Right cardiac atrium (tissue), 5 donors: ENCODE measurements at regions not wholly inside any gene's neighbourhood (a gene's known extent, or its start where the extent isn't known, plus 50 kb on each side); places are given as distances from the start of the nearest gene placed in this dataset.
"Not testable (repeated sequence)": the region's sequence is repeated elsewhere in the genome, so short reads cannot be mapped to it uniquely, and the experiment has no call there.

Experiments used
- ATAC-seq, 2 donors: fragments of 200-7000 bp; cut with Tn5 transposase; one replicate each; pipeline versions ENCODE4 v1.8.0 to v1.9.1; 2020; ENCODE audit warnings: moderate library complexity in 2 of 2, mild to moderate bottlenecking in 1 of 2
- DNase-seq, 3 donors: peaks; one replicate each; pipeline ENCODE4 v3.0.0-alpha.2; 2020
- H3K27ac ChIP-seq: one replicate; pipeline ENCODE4 v1.5.1; 2013; ENCODE audit warnings: mild to moderate bottlenecking, low read length, control low read depth, moderate library complexity
- H3K27me3 ChIP-seq: one replicate; pipeline ENCODE4 v1.6.1; 2013; ENCODE audit not compliant: control insufficient read depth, insufficient read depth
- H3K4me1 ChIP-seq: one replicate; pipeline ENCODE4 v1.6.1; 2013; ENCODE audit warnings: low read length; ENCODE audit not compliant: control insufficient read depth, insufficient read depth
- H3K4me3 ChIP-seq: one replicate; pipeline ENCODE4 v1.5.1; 2013; ENCODE audit warnings: low read length, control low read depth
- H3K9me3 ChIP-seq: one replicate; pipeline ENCODE4 v1.6.1; 2013; ENCODE audit warnings: low read length; ENCODE audit not compliant: control insufficient read depth
- WGBS: extraction: QIAGEN DNeasy Blood & Tissue Kit; methylation state at CpG from one replicate; pipeline ENCODE4 v1.1.7; 2013; 5-methylcytosine and 5-hydroxymethylcytosine counted together
- intact Hi-C, 4 donors: fragments of 100-400 bp; cut with DNase I; formaldehyde crosslinking; loops; one replicate each; pipeline versions ENCODE4 v1.11.0 to v1.14.0; 2022 to 2023
- donor health status: healthy with polysubstance abuse.
- donor health status: DM: no; HTN: yes; CAD: no.
- donor health status: DM: no; HTN: no; CAD: no.
- donor health status: DM: no; HTN: yes; CAD: no; lungs with severe emphysema.
- donor health status: DM: yes; HTN: yes; CAD: no.

GRCh38 chr3:19825193-19825592 is 108.8 kb downstream of the EFHB start:
- Histone ChIP-seq H3K27me3 (no peaks in the 10 kb centered on the region), H3K4me1 (no peaks in the 10 kb centered on the region), H3K4me3 (no peak overlapping the region), H3K27ac (no peak overlapping the region), H3K9me3 (no peaks in the 10 kb centered on the region)
- 83% methylated on average over 1 of the region's 1 CpG for WGBS
- ATAC-seq (no peak), DNase-seq (no peak)
- intact Hi-C loops, result no loop called here

- no peaks in the 10 kb centered on the region for H3K27me3 ChIP-seq
- no peak overlapping the region for H3K27ac ChIP-seq
- no peaks in the 10 kb centered on the region for H3K9me3 ChIP-seq
- DNase-seq (no peak), ATAC-seq (peak in 1 of 2 donors; percentile 11)
- intact Hi-C loops, result no loop called here
- no peaks in the 10 kb centered on the region for H3K4me1 ChIP-seq
- H3K4me3 ChIP-seq, result no peak overlapping the region
- 80% methylated on average over 4 of the region's 4 CpGs for WGBS
Observed at GRCh38 chr3:19822805-19823204, 111.2 kb downstream of the EFHB start.

GRCh38 chr3:19816631-19817030 is 117.4 kb downstream of the EFHB start:
- ATAC-seq, result no peak
- no peak for DNase-seq
- H3K27me3 ChIP-seq, result no peaks in the 10 kb centered on the region
- WGBS, result 32% methylated on average over 1 of the region's 1 CpG
- no peaks in the 10 kb centered on the region for H3K9me3 ChIP-seq
- intact Hi-C loops, result no loop called here
- H3K4me1 ChIP-seq, result no peaks in the 10 kb centered on the region
- no peak overlapping the region for H3K4me3 ChIP-seq
- no peak overlapping the region for H3K27ac ChIP-seq

- no peak for ATAC-seq
- Histone ChIP-seq H3K27ac (no peak overlapping the region), H3K27me3 (no peaks in the 10 kb centered on the region), H3K4me3 (no peak overlapping the region), H3K9me3 (no peaks in the 10 kb centered on the region), H3K4me1 (no peaks in the 10 kb centered on the region)
- DNase-seq, result no peak
- WGBS, result 87% methylated on average over 1 of the region's 1 CpG
- intact Hi-C loops, result no loop called here
Observed at GRCh38 chr3:19815805-19816204, 118.2 kb downstream of the EFHB start.

- H3K4me3 ChIP-seq, H3K9me3 ChIP-seq, H3K27ac ChIP-seq, H3K27me3 ChIP-seq, DNase-seq, ATAC-seq, H3K4me1 ChIP-seq, intact Hi-C loops: not testable (repeated sequence)
- 85% methylated on average over 7 of the region's 7 CpGs for WGBS
Observed at GRCh38 chr3:19813743-19814142, 120.3 kb downstream of the EFHB start.

GRCh38 chr3:19811689-19812088 is 122.3 kb downstream of the EFHB start:
- no peaks in the 10 kb centered on the region for H3K4me1 ChIP-seq
- DNase-seq, result no peak
- ATAC-seq, result no peak
- intact Hi-C loops, result no loop called here
- WGBS, result 30% methylated on average over 3 of the region's 3 CpGs
- no peak overlapping the region for H3K4me3 ChIP-seq
- H3K9me3 ChIP-seq, result no peaks in the 10 kb centered on the region
- no peaks in the 10 kb centered on the region for H3K27me3 ChIP-seq
- H3K27ac ChIP-seq, result no peak overlapping the region

- DNase-seq (no peak), ATAC-seq (no peak)
- intact Hi-C loops, result no loop called here
- H3K27ac ChIP-seq, result no peak overlapping the region
- WGBS, result 62% methylated on average over 3 of the region's 3 CpGs
- H3K4me1 ChIP-seq, result no peaks in the 10 kb centered on the region
- H3K9me3 ChIP-seq, result peaks cover under 1% of the 10 kb centered on the region
- no peaks in the 10 kb centered on the region for H3K27me3 ChIP-seq
- no peak overlapping the region for H3K4me3 ChIP-seq
Observed at GRCh38 chr3:19808834-19809233, 125.2 kb downstream of the EFHB start.

- Histone ChIP-seq H3K4me1 (no peaks in the 10 kb centered on the region), H3K9me3 (peaks cover 4% of the 10 kb centered on the region), H3K27me3 (no peaks in the 10 kb centered on the region), H3K4me3 (no peak overlapping the region), H3K27ac (no peak overlapping the region)
- no peak for ATAC-seq
- DNase-seq, result no peak
- intact Hi-C loops, result no loop called here
Observed at GRCh38 chr3:19799887-19800286, 134.1 kb downstream of the EFHB start.

GRCh38 chr3:19799115-19799514 is 134.9 kb downstream of the EFHB start:
- DNase-seq (no peak), ATAC-seq (no peak)
- Histone ChIP-seq H3K4me3 (no peak overlapping the region), H3K4me1 (no peaks in the 10 kb centered on the region), H3K9me3 (peaks cover 4% of the 10 kb centered on the region), H3K27ac (no peak overlapping the region), H3K27me3 (no peaks in the 10 kb centered on the region)
- intact Hi-C loops, result no loop called here

GRCh38 chr3:19798324-19798723 is 135.7 kb downstream of the EFHB start:
- H3K27ac ChIP-seq, result no peak overlapping the region
- no peaks in the 10 kb centered on the region for H3K4me1 ChIP-seq
- DNase-seq (no peak), ATAC-seq (no peak)
- intact Hi-C loops, result no loop called here
- H3K27me3 ChIP-seq, result no peaks in the 10 kb centered on the region
- no peak overlapping the region for H3K4me3 ChIP-seq
- WGBS, result 68% methylated on average over 2 of the region's 2 CpGs
- H3K9me3 ChIP-seq, result no peaks in the 10 kb centered on the region

- Histone ChIP-seq H3K27ac (no peak overlapping the region), H3K27me3 (no peaks in the 10 kb centered on the region), H3K4me1 (no peaks in the 10 kb centered on the region), H3K9me3 (no peaks in the 10 kb centered on the region), H3K4me3 (no peak overlapping the region)
- 91% methylated on average over 4 of the region's 4 CpGs for WGBS
- intact Hi-C loops, result no loop called here
- ATAC-seq (no peak), DNase-seq (no peak)
Observed at GRCh38 chr3:19792388-19792787, 141.6 kb downstream of the EFHB start.

- Histone ChIP-seq H3K27me3 (no peaks in the 10 kb centered on the region), H3K9me3 (no peaks in the 10 kb centered on the region), H3K4me3 (no peak overlapping the region), H3K27ac (no peak overlapping the region), H3K4me1 (no peaks in the 10 kb centered on the region)
- 54% methylated on average over 3 of the region's 3 CpGs for WGBS
- DNase-seq (no peak), ATAC-seq (no peak)
- intact Hi-C loops, result no loop called here
Observed at GRCh38 chr3:19775765-19776164, 158.3 kb downstream of the EFHB start.
